Type B pancreatic cell (in vitro differentiated cells): ENCODE measurements at regions not wholly inside any gene's neighbourhood (a gene's known extent, or its start where the extent isn't known, plus 50 kb on each side); places are given as distances from the start of the nearest gene placed in this dataset.

ENCODE experiments used
- DNase-seq: peaks from one replicate; pipeline ENCODE4 v3.0.0; 2021; ENCODE audit warnings: mixed read lengths; ENCODE audit not compliant: unreplicated experiment; ENCODE audit errors: extremely low spot score
- H3K27ac Mint-ChIP-seq: 2 replicates; pipeline ENCODE4 v1.8.0; 2021; ENCODE audit warnings: mild to moderate bottlenecking, mixed read lengths
- H3K27me3 Mint-ChIP-seq: 2 replicates; pipeline ENCODE4 v1.8.0; 2021; ENCODE audit warnings: mixed read lengths
- H3K36me3 Mint-ChIP-seq: 2 replicates; pipeline ENCODE4 v1.8.0; 2021; ENCODE audit warnings: mixed read lengths
- H3K4me1 Mint-ChIP-seq: one replicate; pipeline ENCODE4 v1.8.0; 2021; ENCODE audit warnings: mixed read lengths; ENCODE audit not compliant: unreplicated experiment
- H3K4me3 Mint-ChIP-seq: 2 replicates; pipeline ENCODE4 v1.8.0; 2021; ENCODE audit warnings: mild to moderate bottlenecking, mixed read lengths
- H3K9me3 Mint-ChIP-seq: 2 replicates; pipeline ENCODE4 v1.8.0; 2021; ENCODE audit warnings: mixed read lengths
- CTCF ChIP-seq: fragments of 200-600 bp; sonication (generic); conservative IDR thresholded peaks from 2 replicates; pipeline ENCODE4 v1.5.0; 2021; ENCODE audit warnings: antibody characterized with exemption, mild to moderate bottlenecking

- Mint-ChIP-seq H3K4me3 (no peak overlapping the region), H3K27ac (no peak overlapping the region), H3K9me3 (no peaks in the 10 kb centered on the region), H3K36me3 (no peaks in the 10 kb centered on the region), H3K4me1 (peaks cover 8% of the 10 kb centered on the region), H3K27me3 (peaks cover 4% of the 10 kb centered on the region)
- TF ChIP-seq CTCF = no peak
- no peak for DNase-seq
Observed at GRCh38 chr3:127036209-127037020, 53.5 kb downstream of the PLXNA1 start.

GRCh38 chr3:127037021-127037400 lies 54.1 kb downstream of the PLXNA1 start:
- no peak for TF ChIP-seq CTCF
- Mint-ChIP-seq H3K36me3 (no peaks in the 10 kb centered on the region), H3K27ac (no peak overlapping the region), H3K4me1 (peaks cover 8% of the 10 kb centered on the region), H3K4me3 (no peak overlapping the region), H3K27me3 (peaks cover 4% of the 10 kb centered on the region), H3K9me3 (no peaks in the 10 kb centered on the region)
- no peak for DNase-seq

GRCh38 chr3:127037418-127037841 lies 54.5 kb downstream of the PLXNA1 start:
- Mint-ChIP-seq H3K4me3 (no peak overlapping the region), H3K27ac (no peak overlapping the region), H3K27me3 (peaks cover 4% of the 10 kb centered on the region), H3K9me3 (no peaks in the 10 kb centered on the region), H3K4me1 (peaks cover 8% of the 10 kb centered on the region), H3K36me3 (no peaks in the 10 kb centered on the region)
- no peak for DNase-seq
- TF ChIP-seq CTCF = no peak

- no peaks in the 10 kb centered on the region for H3K36me3 Mint-ChIP-seq
- H3K4me1 Mint-ChIP-seq = peaks cover 10% of the 10 kb centered on the region
- DNase-seq = no peak
- no peak overlapping the region for H3K27ac Mint-ChIP-seq
- TF ChIP-seq CTCF = no peak
- H3K27me3 Mint-ChIP-seq = peaks cover 4% of the 10 kb centered on the region
- no peak overlapping the region for H3K4me3 Mint-ChIP-seq
- no peaks in the 10 kb centered on the region for H3K9me3 Mint-ChIP-seq
Observed at GRCh38 chr3:127037971-127038446, 55.1 kb downstream of the PLXNA1 start.

- DNase-seq = no peak
- Mint-ChIP-seq H3K4me1 (peaks cover 14% of the 10 kb centered on the region), H3K9me3 (no peaks in the 10 kb centered on the region), H3K27ac (no peak overlapping the region), H3K36me3 (no peaks in the 10 kb centered on the region), H3K27me3 (peaks cover 4% of the 10 kb centered on the region), H3K4me3 (no peak overlapping the region)
- no peak for TF ChIP-seq CTCF
Observed at GRCh38 chr3:127038466-127038865, 55.6 kb downstream of the PLXNA1 start.
